A549 (cell line): ENCODE measurements at regions not wholly inside any gene's neighbourhood (a gene's known extent, or its start where the extent isn't known, plus 50 kb on each side); places are given as distances from the start of the nearest gene placed in this dataset.
"Not testable (repeated sequence)": the region's sequence is repeated elsewhere in the genome, so short reads cannot be mapped to it uniquely, and the experiment has no call there.

Experiments used
- CBX8 ChIP-seq: fragments of 200-600 bp; sonication (generic); IDR thresholded peaks from 2 replicates; pipeline ENCODE4 v1.6.1; 2016
- CTCF ChIP-seq: fragments of >200 bp; sonication (Bioruptor Twin); formaldehyde crosslinking; IDR thresholded peaks from 3 replicates; pipeline ENCODE4 v1.5.1; 2016
- EP300 ChIP-seq, 2 experiments: fragments of >200 bp; sonication (Bioruptor Twin); formaldehyde crosslinking; IDR thresholded peaks; 2 replicates in 1 of 2; 3 replicates in 1 of 2; pipeline ENCODE4 v1.6.1; 2016 to 2017
- GATA3 ChIP-seq: IDR thresholded peaks from 2 replicates; pipeline ENCODE4 v1.6.1; 2012; ENCODE audit warnings: borderline replicate concordance
- MAFK ChIP-seq: fragments of 450-650 bp; IDR thresholded peaks from 2 replicates; pipeline ENCODE4 v1.6.1; 2014; ENCODE audit not compliant: partially characterized antibody
- POLR2A ChIP-seq: IDR thresholded peaks from 2 replicates; pipeline ENCODE4 v1.6.1; 2012; ENCODE audit warnings: mild to moderate bottlenecking, low read length
- RFX5 ChIP-seq: fragments of 450-650 bp; IDR thresholded peaks from 2 replicates; pipeline ENCODE4 v1.7.1; 2014; ENCODE audit warnings: antibody characterized with exemption, mild to moderate bottlenecking, moderate library complexity
- SMC3 ChIP-seq: fragments of >200 bp; sonication (Bioruptor Twin); formaldehyde crosslinking; IDR thresholded peaks from 3 replicates; pipeline ENCODE4 v1.6.1; 2018; ENCODE audit warnings: inconsistent platforms
- USF2 ChIP-seq: fragments of 450-650 bp; IDR thresholded peaks from 2 replicates; pipeline ENCODE4 v1.6.1; 2014; ENCODE audit warnings: antibody characterized with exemption

- TF ChIP-seq SMC3; RFX5; CTCF; USF2; POLR2A; EP300 (IDR thresholded peaks at IDR 0.05); MAFK; CBX8; GATA3: not testable (repeated sequence)
Measured at GRCh38 chr6:73925703-73926102, 229.7 kb downstream of the CD109 start.
